ENCODE measurements at regions not wholly inside any gene's neighbourhood (a gene's known extent, or its start where the extent isn't known, plus 50 kb on each side); places are given as distances from the start of the nearest gene placed in this dataset.

DNA sequence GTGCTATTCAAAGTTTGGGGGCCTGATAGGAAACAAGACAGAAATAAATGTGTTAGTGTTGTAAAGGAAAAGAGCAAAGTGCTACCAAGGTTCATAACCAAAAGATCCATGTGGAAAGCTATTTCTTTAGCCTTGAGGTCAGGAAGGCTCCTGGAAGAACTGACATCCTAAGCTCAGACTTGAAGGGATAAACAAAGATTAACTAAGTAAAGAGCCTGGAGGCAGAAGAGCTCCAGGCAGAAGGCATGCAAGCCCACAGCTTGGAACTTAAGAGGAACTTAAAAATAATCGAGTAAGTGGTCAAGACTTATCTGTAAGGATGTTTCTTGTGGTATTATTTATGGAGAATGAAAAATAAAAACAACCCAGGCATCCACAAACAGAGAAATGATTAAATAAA lies 245.0 kb upstream of the MGAT5 start:
- TF ChIP-seq, protein P1, sequence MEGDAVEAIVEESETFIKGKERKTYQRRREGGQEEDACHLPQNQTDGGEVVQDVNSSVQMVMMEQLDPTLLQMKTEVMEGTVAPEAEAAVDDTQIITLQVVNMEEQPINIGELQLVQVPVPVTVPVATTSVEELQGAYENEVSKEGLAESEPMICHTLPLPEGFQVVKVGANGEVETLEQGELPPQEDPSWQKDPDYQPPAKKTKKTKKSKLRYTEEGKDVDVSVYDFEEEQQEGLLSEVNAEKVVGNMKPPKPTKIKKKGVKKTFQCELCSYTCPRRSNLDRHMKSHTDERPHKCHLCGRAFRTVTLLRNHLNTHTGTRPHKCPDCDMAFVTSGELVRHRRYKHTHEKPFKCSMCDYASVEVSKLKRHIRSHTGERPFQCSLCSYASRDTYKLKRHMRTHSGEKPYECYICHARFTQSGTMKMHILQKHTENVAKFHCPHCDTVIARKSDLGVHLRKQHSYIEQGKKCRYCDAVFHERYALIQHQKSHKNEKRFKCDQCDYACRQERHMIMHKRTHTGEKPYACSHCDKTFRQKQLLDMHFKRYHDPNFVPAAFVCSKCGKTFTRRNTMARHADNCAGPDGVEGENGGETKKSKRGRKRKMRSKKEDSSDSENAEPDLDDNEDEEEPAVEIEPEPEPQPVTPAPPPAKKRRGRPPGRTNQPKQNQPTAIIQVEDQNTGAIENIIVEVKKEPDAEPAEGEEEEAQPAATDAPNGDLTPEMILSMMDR (conservative IDR thresholded peaks at IDR 0.05; ENCODE audit: low read depth in 2 of 2), result no peak
- TF ChIP-seq EZH2 (IDR thresholded peaks at IDR 0.05; ENCODE audit: low read depth, unreplicated experiment) (no peak), EZH2phosphoT487 (IDR thresholded peaks at IDR 0.05; ENCODE audit: unreplicated experiment) (no peak), POLR2AphosphoS5 (IDR thresholded peaks at IDR 0.05; ENCODE audit: low read depth) (no peak), JUNB (IDR thresholded peaks at IDR 0.05; ENCODE audit: unreplicated experiment) (no peak), NANOG (IDR thresholded peaks at IDR 0.05; ENCODE audit: borderline replicate concordance) (no peak), STAT1 (IDR thresholded peaks at IDR 0.05; ENCODE audit: unreplicated experiment) (no peak), CREB1 (CRISPR knock-in tag; IDR thresholded peaks at IDR 0.05; ENCODE audit: low read depth) (no peak)
- TF ChIP-seq, protein P2, sequence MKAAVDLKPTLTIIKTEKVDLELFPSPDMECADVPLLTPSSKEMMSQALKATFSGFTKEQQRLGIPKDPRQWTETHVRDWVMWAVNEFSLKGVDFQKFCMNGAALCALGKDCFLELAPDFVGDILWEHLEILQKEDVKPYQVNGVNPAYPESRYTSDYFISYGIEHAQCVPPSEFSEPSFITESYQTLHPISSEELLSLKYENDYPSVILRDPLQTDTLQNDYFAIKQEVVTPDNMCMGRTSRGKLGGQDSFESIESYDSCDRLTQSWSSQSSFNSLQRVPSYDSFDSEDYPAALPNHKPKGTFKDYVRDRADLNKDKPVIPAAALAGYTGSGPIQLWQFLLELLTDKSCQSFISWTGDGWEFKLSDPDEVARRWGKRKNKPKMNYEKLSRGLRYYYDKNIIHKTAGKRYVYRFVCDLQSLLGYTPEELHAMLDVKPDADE (IDR thresholded peaks at IDR 0.05), result no peak
- TF ChIP-seq, protein P3, sequence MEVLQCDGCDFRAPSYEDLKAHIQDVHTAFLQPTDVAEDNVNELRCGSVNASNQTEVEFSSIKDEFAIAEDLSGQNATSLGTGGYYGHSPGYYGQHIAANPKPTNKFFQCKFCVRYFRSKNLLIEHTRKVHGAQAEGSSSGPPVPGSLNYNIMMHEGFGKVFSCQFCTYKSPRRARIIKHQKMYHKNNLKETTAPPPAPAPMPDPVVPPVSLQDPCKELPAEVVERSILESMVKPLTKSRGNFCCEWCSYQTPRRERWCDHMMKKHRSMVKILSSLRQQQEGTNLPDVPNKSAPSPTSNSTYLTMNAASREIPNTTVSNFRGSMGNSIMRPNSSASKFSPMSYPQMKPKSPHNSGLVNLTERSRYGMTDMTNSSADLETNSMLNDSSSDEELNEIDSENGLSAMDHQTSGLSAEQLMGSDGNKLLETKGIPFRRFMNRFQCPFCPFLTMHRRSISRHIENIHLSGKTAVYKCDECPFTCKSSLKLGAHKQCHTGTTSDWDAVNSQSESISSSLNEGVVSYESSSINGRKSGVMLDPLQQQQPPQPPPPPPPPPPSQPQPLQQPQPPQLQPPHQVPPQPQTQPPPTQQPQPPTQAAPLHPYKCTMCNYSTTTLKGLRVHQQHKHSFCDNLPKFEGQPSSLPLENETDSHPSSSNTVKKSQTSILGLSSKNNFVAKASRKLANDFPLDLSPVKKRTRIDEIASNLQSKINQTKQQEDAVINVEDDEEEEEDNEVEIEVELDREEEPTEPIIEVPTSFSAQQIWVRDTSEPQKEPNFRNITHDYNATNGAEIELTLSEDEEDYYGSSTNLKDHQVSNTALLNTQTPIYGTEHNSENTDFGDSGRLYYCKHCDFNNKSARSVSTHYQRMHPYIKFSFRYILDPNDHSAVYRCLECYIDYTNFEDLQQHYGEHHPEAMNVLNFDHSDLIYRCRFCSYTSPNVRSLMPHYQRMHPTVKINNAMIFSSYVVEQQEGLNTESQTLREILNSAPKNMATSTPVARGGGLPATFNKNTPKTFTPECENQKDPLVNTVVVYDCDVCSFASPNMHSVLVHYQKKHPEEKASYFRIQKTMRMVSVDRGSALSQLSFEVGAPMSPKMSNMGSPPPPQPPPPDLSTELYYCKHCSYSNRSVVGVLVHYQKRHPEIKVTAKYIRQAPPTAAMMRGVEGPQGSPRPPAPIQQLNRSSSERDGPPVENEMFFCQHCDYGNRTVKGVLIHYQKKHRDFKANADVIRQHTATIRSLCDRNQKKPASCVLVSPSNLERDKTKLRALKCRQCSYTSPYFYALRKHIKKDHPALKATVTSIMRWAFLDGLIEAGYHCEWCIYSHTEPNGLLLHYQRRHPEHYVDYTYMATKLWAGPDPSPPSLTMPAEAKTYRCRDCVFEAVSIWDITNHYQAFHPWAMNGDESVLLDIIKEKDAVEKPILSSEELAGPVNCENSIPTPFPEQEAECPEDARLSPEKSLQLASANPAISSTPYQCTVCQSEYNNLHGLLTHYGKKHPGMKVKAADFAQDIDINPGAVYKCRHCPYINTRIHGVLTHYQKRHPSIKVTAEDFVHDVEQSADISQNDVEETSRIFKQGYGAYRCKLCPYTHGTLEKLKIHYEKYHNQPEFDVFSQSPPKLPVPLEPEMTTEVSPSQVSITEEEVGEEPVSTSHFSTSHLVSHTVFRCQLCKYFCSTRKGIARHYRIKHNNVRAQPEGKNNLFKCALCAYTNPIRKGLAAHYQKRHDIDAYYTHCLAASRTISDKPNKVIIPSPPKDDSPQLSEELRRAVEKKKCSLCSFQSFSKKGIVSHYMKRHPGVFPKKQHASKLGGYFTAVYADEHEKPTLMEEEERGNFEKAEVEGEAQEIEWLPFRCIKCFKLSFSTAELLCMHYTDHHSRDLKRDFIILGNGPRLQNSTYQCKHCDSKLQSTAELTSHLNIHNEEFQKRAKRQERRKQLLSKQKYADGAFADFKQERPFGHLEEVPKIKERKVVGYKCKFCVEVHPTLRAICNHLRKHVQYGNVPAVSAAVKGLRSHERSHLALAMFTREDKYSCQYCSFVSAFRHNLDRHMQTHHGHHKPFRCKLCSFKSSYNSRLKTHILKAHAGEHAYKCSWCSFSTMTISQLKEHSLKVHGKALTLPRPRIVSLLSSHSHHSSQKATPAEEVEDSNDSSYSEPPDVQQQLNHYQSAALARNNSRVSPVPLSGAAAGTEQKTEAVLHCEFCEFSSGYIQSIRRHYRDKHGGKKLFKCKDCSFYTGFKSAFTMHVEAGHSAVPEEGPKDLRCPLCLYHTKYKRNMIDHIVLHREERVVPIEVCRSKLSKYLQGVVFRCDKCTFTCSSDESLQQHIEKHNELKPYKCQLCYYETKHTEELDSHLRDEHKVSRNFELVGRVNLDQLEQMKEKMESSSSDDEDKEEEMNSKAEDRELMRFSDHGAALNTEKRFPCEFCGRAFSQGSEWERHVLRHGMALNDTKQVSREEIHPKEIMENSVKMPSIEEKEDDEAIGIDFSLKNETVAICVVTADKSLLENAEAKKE (CRISPR knock-in tag; IDR thresholded peaks at IDR 0.05), result no peak
- TF ChIP-seq, protein P4, sequence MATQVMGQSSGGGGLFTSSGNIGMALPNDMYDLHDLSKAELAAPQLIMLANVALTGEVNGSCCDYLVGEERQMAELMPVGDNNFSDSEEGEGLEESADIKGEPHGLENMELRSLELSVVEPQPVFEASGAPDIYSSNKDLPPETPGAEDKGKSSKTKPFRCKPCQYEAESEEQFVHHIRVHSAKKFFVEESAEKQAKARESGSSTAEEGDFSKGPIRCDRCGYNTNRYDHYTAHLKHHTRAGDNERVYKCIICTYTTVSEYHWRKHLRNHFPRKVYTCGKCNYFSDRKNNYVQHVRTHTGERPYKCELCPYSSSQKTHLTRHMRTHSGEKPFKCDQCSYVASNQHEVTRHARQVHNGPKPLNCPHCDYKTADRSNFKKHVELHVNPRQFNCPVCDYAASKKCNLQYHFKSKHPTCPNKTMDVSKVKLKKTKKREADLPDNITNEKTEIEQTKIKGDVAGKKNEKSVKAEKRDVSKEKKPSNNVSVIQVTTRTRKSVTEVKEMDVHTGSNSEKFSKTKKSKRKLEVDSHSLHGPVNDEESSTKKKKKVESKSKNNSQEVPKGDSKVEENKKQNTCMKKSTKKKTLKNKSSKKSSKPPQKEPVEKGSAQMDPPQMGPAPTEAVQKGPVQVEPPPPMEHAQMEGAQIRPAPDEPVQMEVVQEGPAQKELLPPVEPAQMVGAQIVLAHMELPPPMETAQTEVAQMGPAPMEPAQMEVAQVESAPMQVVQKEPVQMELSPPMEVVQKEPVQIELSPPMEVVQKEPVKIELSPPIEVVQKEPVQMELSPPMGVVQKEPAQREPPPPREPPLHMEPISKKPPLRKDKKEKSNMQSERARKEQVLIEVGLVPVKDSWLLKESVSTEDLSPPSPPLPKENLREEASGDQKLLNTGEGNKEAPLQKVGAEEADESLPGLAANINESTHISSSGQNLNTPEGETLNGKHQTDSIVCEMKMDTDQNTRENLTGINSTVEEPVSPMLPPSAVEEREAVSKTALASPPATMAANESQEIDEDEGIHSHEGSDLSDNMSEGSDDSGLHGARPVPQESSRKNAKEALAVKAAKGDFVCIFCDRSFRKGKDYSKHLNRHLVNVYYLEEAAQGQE (IDR thresholded peaks at IDR 0.05; ENCODE audit: unreplicated experiment), result no peak

All from GM23338 (cell line).